ENCODE measurements at regions not wholly inside any gene's neighbourhood (a gene's known extent, or its start where the extent isn't known, plus 50 kb on each side); places are given as distances from the start of the nearest gene placed in this dataset.
A peak's percentile ranks its signal among the peaks of the same experiment; 100 is the strongest.
"Not testable (repeated sequence)": the region's sequence is repeated elsewhere in the genome, so short reads cannot be mapped to it uniquely, and the experiment has no call there.

DNA sequence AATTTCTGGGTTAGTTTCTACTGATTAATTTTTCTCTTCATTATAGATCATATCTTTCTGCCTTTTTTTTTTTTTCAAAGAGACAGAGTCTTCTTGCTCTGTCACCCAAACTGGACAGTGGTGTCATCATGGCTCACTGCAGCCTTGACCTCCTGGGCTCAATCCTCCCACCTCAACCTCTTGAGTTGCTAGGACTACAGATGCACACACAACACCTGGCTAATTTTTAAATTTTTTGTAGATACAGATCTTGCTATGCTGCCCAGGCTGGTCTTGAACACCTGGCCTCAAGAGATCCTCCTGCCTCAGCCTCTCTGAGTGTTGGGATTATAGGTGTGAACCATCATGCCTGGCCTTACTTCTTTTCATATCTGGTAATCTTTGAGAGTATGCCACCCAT, 73.3 kb upstream of the SLCO2A1 start:
- no peak overlapping the region for H2AK5ac ChIP-seq (ENCODE audit: low read depth, low read length)
- no peaks in the 10 kb centered on the region for H3K36me3 ChIP-seq (replicated peaks in 1 of 2; ENCODE audit: control insufficient read depth in 2 of 2, insufficient read depth in 2 of 2, low read length in 2 of 2)
- H4K8ac ChIP-seq (ENCODE audit: low read depth, low read length) = no peak overlapping the region
- no peak overlapping the region for H3K23ac ChIP-seq (ENCODE audit: low read depth, low read length, poor library complexity)
- H3K4me3 ChIP-seq (ENCODE audit: low read length in 2 of 2) = no peak overlapping the region
- H3K4ac ChIP-seq (ENCODE audit: low read length) = no peak overlapping the region
- H3K14ac ChIP-seq (ENCODE audit: low read length) = no peak overlapping the region
- H3K18ac ChIP-seq (ENCODE audit: low read length) = no peak overlapping the region
- H3K27me3 ChIP-seq (ENCODE audit: control insufficient read depth in 3 of 3, insufficient read depth in 3 of 3, low read depth in 1 of 3, low read length in 3 of 3) = no peaks in the 10 kb centered on the region
- no peak overlapping the region for H3K27ac ChIP-seq (replicated peaks; ENCODE audit: low read length)
- H3K4me1 ChIP-seq (ENCODE audit: control insufficient read depth in 2 of 2, insufficient read depth in 1 of 2, low read depth in 1 of 2, low read length in 2 of 2) = no peaks in the 10 kb centered on the region
- no peak overlapping the region for H2BK15ac ChIP-seq (ENCODE audit: low read length)
- H2BK5ac ChIP-seq (ENCODE audit: low read length) = no peak overlapping the region
- no peak for DNase-seq (ENCODE audit: low spot score)
- no peak overlapping the region for H3K9ac ChIP-seq (ENCODE audit: low read depth, low read length, poor library complexity)
- H2AFZ ChIP-seq (ENCODE audit: low read length) = no peak overlapping the region
- no peak overlapping the region for H3K4me2 ChIP-seq (ENCODE audit: insufficient read depth, low read length, poor library complexity, severe bottlenecking)
- no peak overlapping the region for H2BK120ac ChIP-seq (ENCODE audit: low read depth, low read length)
- no peak overlapping the region for H4K91ac ChIP-seq (ENCODE audit: low read depth, low read length, poor library complexity)
- H3K79me1 ChIP-seq (ENCODE audit: low read depth, low read length) = no peaks in the 10 kb centered on the region
- H3K9me3 ChIP-seq (replicated peaks in 1 of 2; ENCODE audit: control insufficient read depth in 2 of 2, insufficient read depth in 1 of 2, low read depth in 1 of 2, low read length in 2 of 2) = peaks cover 0 to 8% of the 10 kb centered on the region in 2 donors
- H2BK12ac ChIP-seq (ENCODE audit: low read length) = no peak overlapping the region

DNA sequence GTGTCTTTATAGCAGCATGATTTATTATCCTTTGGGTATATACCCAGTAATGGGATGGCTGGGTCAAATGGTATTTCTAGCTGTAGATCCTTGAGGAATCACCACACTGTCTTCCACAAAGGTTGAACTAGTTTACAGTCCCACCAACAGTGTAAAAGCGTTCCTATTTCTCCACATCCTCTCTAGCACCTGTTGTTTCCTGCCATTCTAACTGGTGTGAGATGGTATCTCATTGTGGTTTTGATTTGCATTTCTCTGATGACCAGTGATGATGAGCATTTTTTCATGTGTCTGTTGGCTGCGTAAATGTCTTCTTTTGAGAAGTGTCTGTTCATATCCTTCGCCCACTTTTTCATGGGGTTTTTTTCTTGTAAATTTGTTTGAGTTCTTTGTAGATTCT, 66.5 kb upstream of the SLCO2A1 start:
- H3K18ac ChIP-seq (ENCODE audit: low read length); H2BK5ac ChIP-seq (ENCODE audit: low read length); H3K14ac ChIP-seq (ENCODE audit: low read length); H3K27ac ChIP-seq (replicated peaks; ENCODE audit: low read length); H4K8ac ChIP-seq (ENCODE audit: low read depth, low read length); H2BK120ac ChIP-seq (ENCODE audit: low read depth, low read length); H2BK12ac ChIP-seq (ENCODE audit: low read length); H4K91ac ChIP-seq (ENCODE audit: low read depth, low read length, poor library complexity); H3K9ac ChIP-seq (ENCODE audit: low read depth, low read length, poor library complexity); H3K4me3 ChIP-seq (ENCODE audit: low read length in 2 of 2); H2AK5ac ChIP-seq (ENCODE audit: low read depth, low read length); H2AFZ ChIP-seq (ENCODE audit: low read length); H3K36me3 ChIP-seq (replicated peaks in 1 of 2; ENCODE audit: control insufficient read depth in 2 of 2, insufficient read depth in 2 of 2, low read length in 2 of 2); DNase-seq (ENCODE audit: low spot score); H3K9me3 ChIP-seq (replicated peaks in 1 of 2; ENCODE audit: control insufficient read depth in 2 of 2, insufficient read depth in 1 of 2, low read depth in 1 of 2, low read length in 2 of 2); H3K79me1 ChIP-seq (ENCODE audit: low read depth, low read length); H3K4me2 ChIP-seq (ENCODE audit: insufficient read depth, low read length, poor library complexity, severe bottlenecking); H3K27me3 ChIP-seq (ENCODE audit: control insufficient read depth in 3 of 3, insufficient read depth in 3 of 3, low read depth in 1 of 3, low read length in 3 of 3); H3K4me1 ChIP-seq (ENCODE audit: control insufficient read depth in 2 of 2, insufficient read depth in 1 of 2, low read depth in 1 of 2, low read length in 2 of 2); H3K4ac ChIP-seq (ENCODE audit: low read length); H3K23ac ChIP-seq (ENCODE audit: low read depth, low read length, poor library complexity); H2BK15ac ChIP-seq (ENCODE audit: low read length): not testable (repeated sequence)
- WGBS, 2 donors (ENCODE audit: extremely low coverage in 2 of 2, insufficient read length in 2 of 2, insufficient replicate concordance in 1 of 2) = no CpG with 5 or more reads among the region's 3 CpGs

DNA sequence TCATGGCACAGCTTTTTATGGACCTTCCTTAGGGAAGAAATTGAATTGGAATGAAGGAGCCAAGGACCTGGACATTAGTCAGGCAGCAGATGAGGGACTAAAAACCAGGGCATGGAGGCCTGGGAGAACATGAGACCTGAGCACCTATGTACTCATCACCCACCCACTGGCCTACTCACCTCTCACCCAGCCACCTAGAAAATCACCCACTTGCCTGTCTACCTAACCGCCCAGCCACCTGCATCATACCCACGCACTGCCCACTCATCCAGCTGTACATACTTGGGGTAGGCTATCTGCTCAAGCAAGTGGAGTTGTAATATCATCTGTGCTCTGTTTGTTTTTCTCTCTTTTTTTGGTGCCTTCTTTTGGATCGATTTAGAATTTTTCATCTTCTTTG, 65.3 kb upstream of the SLCO2A1 start:
- Histone ChIP-seq H2AFZ (ENCODE audit: low read length) (no peak overlapping the region), H2BK120ac (ENCODE audit: low read depth, low read length) (no peak overlapping the region), H3K18ac (ENCODE audit: low read length) (no peak overlapping the region), H2BK5ac (ENCODE audit: low read length) (no peak overlapping the region), H3K4me3 (ENCODE audit: low read length in 2 of 2) (peak overlapping the region in 1 of 2 donors; percentile 49), H3K9me3 (replicated peaks in 1 of 2; ENCODE audit: control insufficient read depth in 2 of 2, insufficient read depth in 1 of 2, low read depth in 1 of 2, low read length in 2 of 2) (no peaks in the 10 kb centered on the region), H2BK15ac (ENCODE audit: low read length) (no peak overlapping the region), H3K4me2 (ENCODE audit: insufficient read depth, low read length, poor library complexity, severe bottlenecking) (no peak overlapping the region), H3K27ac (replicated peaks; ENCODE audit: low read length) (no peak overlapping the region), H3K4ac (ENCODE audit: low read length) (no peak overlapping the region), H2BK12ac (ENCODE audit: low read length) (no peak overlapping the region), H4K91ac (ENCODE audit: low read depth, low read length, poor library complexity) (no peak overlapping the region), H3K79me1 (ENCODE audit: low read depth, low read length) (no peaks in the 10 kb centered on the region), H3K36me3 (replicated peaks in 1 of 2; ENCODE audit: control insufficient read depth in 2 of 2, insufficient read depth in 2 of 2, low read length in 2 of 2) (no peaks in the 10 kb centered on the region), H3K9ac (ENCODE audit: low read depth, low read length, poor library complexity) (no peak overlapping the region), H4K8ac (ENCODE audit: low read depth, low read length) (no peak overlapping the region), H3K27me3 (ENCODE audit: control insufficient read depth in 3 of 3, insufficient read depth in 3 of 3, low read depth in 1 of 3, low read length in 3 of 3) (no peaks in the 10 kb centered on the region), H3K23ac (ENCODE audit: low read depth, low read length, poor library complexity) (no peak overlapping the region), H3K4me1 (ENCODE audit: control insufficient read depth in 2 of 2, insufficient read depth in 1 of 2, low read depth in 1 of 2, low read length in 2 of 2) (no peaks in the 10 kb centered on the region), H2AK5ac (ENCODE audit: low read depth, low read length) (no peak overlapping the region), H3K14ac (ENCODE audit: low read length) (no peak overlapping the region)
- WGBS, 2 donors (ENCODE audit: extremely low coverage in 2 of 2, insufficient read length in 2 of 2, insufficient replicate concordance in 1 of 2) = no CpG with 5 or more reads among the region's 3 CpGs
- no peak for DNase-seq (ENCODE audit: low spot score)

DNA sequence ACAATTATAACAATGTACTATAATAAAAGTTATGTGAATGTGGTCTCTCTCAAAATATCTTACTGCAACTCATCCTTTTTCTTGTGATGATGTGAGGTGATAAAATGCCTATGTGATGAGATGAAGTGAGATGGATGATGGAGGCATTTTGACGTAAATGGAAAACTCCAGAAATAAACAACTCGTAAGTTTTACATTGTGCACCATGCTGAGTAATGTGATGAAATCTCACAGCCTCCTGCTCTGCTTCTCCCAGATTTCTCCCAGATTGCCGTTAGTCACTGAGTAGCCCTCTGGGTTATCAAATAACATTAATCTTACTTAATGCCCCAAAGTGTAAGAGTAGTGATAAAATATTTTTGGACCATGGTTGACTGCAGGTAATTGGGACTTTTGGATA, 64.8 kb upstream of the SLCO2A1 start:
- Histone ChIP-seq H3K9me3 (replicated peaks in 1 of 2; ENCODE audit: control insufficient read depth in 2 of 2, insufficient read depth in 1 of 2, low read depth in 1 of 2, low read length in 2 of 2) (no peaks in the 10 kb centered on the region), H4K91ac (ENCODE audit: low read depth, low read length, poor library complexity) (no peak overlapping the region), H2BK15ac (ENCODE audit: low read length) (no peak overlapping the region), H2AFZ (ENCODE audit: low read length) (no peak overlapping the region), H2BK120ac (ENCODE audit: low read depth, low read length) (no peak overlapping the region), H3K14ac (ENCODE audit: low read length) (no peak overlapping the region), H3K9ac (ENCODE audit: low read depth, low read length, poor library complexity) (no peak overlapping the region), H3K36me3 (replicated peaks in 1 of 2; ENCODE audit: control insufficient read depth in 2 of 2, insufficient read depth in 2 of 2, low read length in 2 of 2) (no peaks in the 10 kb centered on the region), H3K4ac (ENCODE audit: low read length) (no peak overlapping the region), H3K18ac (ENCODE audit: low read length) (no peak overlapping the region), H2AK5ac (ENCODE audit: low read depth, low read length) (no peak overlapping the region), H3K79me1 (ENCODE audit: low read depth, low read length) (no peaks in the 10 kb centered on the region), H3K4me3 (ENCODE audit: low read length in 2 of 2) (no peak overlapping the region), H3K27me3 (ENCODE audit: control insufficient read depth in 3 of 3, insufficient read depth in 3 of 3, low read depth in 1 of 3, low read length in 3 of 3) (no peaks in the 10 kb centered on the region), H2BK5ac (ENCODE audit: low read length) (no peak overlapping the region), H3K4me1 (ENCODE audit: control insufficient read depth in 2 of 2, insufficient read depth in 1 of 2, low read depth in 1 of 2, low read length in 2 of 2) (no peaks in the 10 kb centered on the region), H3K27ac (replicated peaks; ENCODE audit: low read length) (no peak overlapping the region), H2BK12ac (ENCODE audit: low read length) (no peak overlapping the region), H3K4me2 (ENCODE audit: insufficient read depth, low read length, poor library complexity, severe bottlenecking) (no peak overlapping the region), H4K8ac (ENCODE audit: low read depth, low read length) (no peak overlapping the region), H3K23ac (ENCODE audit: low read depth, low read length, poor library complexity) (no peak overlapping the region)
- WGBS, 2 donors (ENCODE audit: extremely low coverage in 2 of 2, insufficient read length in 2 of 2, insufficient replicate concordance in 1 of 2) = no CpG with 5 or more reads among the region's 3 CpGs
- no peak for DNase-seq (ENCODE audit: low spot score)

All from neuronal stem cell (in vitro differentiated cells).